Neuronal stem cell (in vitro differentiated cells): ENCODE measurements at regions not wholly inside any gene's neighbourhood (a gene's known extent, or its start where the extent isn't known, plus 50 kb on each side); places are given as distances from the start of the nearest gene placed in this dataset.

Experiments used
- DNase-seq: peaks from one replicate; pipeline ENCODE4 v3.0.0-alpha.2; 2013; ENCODE audit warnings: low spot score
- H2AFZ ChIP-seq: one replicate; pipeline ENCODE4 v1.6.1; 2013; ENCODE audit warnings: mild to moderate bottlenecking, low read length, inconsistent platforms
- H2AK5ac ChIP-seq: 2 replicates; pipeline ENCODE4 v1.6.1; 2013; ENCODE audit warnings: low read depth, mild to moderate bottlenecking, inconsistent platforms, low read length, moderate library complexity, mixed read lengths
- H2BK120ac ChIP-seq: 2 replicates; pipeline ENCODE4 v1.6.1; 2013; ENCODE audit warnings: low read depth, mild to moderate bottlenecking, inconsistent platforms, low read length, moderate library complexity, mixed read lengths
- H2BK12ac ChIP-seq: one replicate; pipeline ENCODE4 v1.6.1; 2013; ENCODE audit warnings: low read length, inconsistent platforms
- H2BK15ac ChIP-seq: 2 replicates; pipeline ENCODE4 v1.6.1; 2013; ENCODE audit warnings: mild to moderate bottlenecking, low read length, inconsistent platforms, mixed read lengths
- H2BK5ac ChIP-seq: one replicate; pipeline ENCODE4 v1.6.1; 2013; ENCODE audit warnings: inconsistent platforms, mild to moderate bottlenecking, low read length, moderate library complexity
- H3K14ac ChIP-seq: one replicate; pipeline ENCODE4 v1.6.1; 2013; ENCODE audit warnings: low read length, inconsistent platforms
- H3K18ac ChIP-seq: 2 replicates; pipeline ENCODE4 v1.6.1; 2013; ENCODE audit warnings: low read length, inconsistent platforms
- H3K23ac ChIP-seq: 2 replicates; pipeline ENCODE4 v1.6.1; 2013; ENCODE audit warnings: low read depth, mild to moderate bottlenecking, mixed read lengths, low read length, inconsistent platforms; ENCODE audit not compliant: poor library complexity
- H3K27ac ChIP-seq: replicated peaks from 3 replicates; pipeline ENCODE4 v1.5.1; 2013; ENCODE audit warnings: low read length, inconsistent platforms
- H3K27me3 ChIP-seq, 3 experiments: 2 replicates each; pipeline ENCODE4 v1.6.1; 2013; ENCODE audit warnings: low read length in 3 of 3, mild to moderate bottlenecking in 2 of 3, inconsistent platforms in 1 of 3, low read depth in 1 of 3, mixed read lengths in 1 of 3, moderate library complexity in 1 of 3; ENCODE audit not compliant: control insufficient read depth in 3 of 3, insufficient read depth in 3 of 3
- H3K36me3 ChIP-seq, 2 donors: replicated peaks in 1 of 2; 2 replicates each; pipeline ENCODE4 v1.6.1; 2013; ENCODE audit warnings: low read length in 2 of 2; ENCODE audit not compliant: control insufficient read depth in 2 of 2, insufficient read depth in 2 of 2
- H3K4ac ChIP-seq: 2 replicates; pipeline ENCODE4 v1.6.1; 2013; ENCODE audit warnings: inconsistent platforms, mild to moderate bottlenecking, low read length, moderate library complexity
- H3K4me1 ChIP-seq, 2 donors: 1 replicate in 1 of 2; 2 replicates in 1 of 2; pipeline ENCODE4 v1.6.1; 2013; ENCODE audit warnings: low read length in 2 of 2, low read depth in 1 of 2; ENCODE audit not compliant: control insufficient read depth in 2 of 2, insufficient read depth in 1 of 2
- H3K4me2 ChIP-seq: one replicate; pipeline ENCODE4 v1.6.1; 2013; ENCODE audit warnings: mild to moderate bottlenecking, low read length, inconsistent platforms; ENCODE audit not compliant: insufficient read depth, poor library complexity, severe bottlenecking
- H3K4me3 ChIP-seq, 2 donors: 2 replicates each; pipeline ENCODE4 v1.5.1; 2013; ENCODE audit warnings: low read length in 2 of 2, mild to moderate bottlenecking in 2 of 2, inconsistent platforms in 1 of 2, moderate library complexity in 1 of 2
- H3K79me1 ChIP-seq: one replicate; pipeline ENCODE4 v1.6.1; 2013; ENCODE audit warnings: low read depth, mild to moderate bottlenecking, inconsistent platforms, low read length, moderate library complexity
- H3K9ac ChIP-seq: one replicate; pipeline ENCODE4 v1.6.1; 2013; ENCODE audit warnings: mild to moderate bottlenecking, low read depth, low read length, inconsistent platforms; ENCODE audit not compliant: poor library complexity
- H3K9me3 ChIP-seq, 2 donors: replicated peaks in 1 of 2; 2 replicates each; pipeline versions ENCODE3 to v1.6.1; 2013; ENCODE audit warnings: low read length in 2 of 2, mild to moderate bottlenecking in 2 of 2, inconsistent platforms in 1 of 2, low read depth in 1 of 2, mixed read lengths in 1 of 2, moderate library complexity in 1 of 2; ENCODE audit not compliant: control insufficient read depth in 2 of 2, insufficient read depth in 1 of 2
- H4K8ac ChIP-seq: one replicate; pipeline ENCODE4 v1.6.1; 2013; ENCODE audit warnings: low read depth, mild to moderate bottlenecking, inconsistent platforms, low read length, moderate library complexity
- H4K91ac ChIP-seq: one replicate; pipeline ENCODE4 v1.6.1; 2013; ENCODE audit warnings: low read length, low read depth, mild to moderate bottlenecking, inconsistent platforms; ENCODE audit not compliant: poor library complexity
- WGBS, 2 donors: extraction: QIAGEN DNeasy Blood & Tissue Kit; methylation state at CpG; one replicate each; pipeline ENCODE4 v1.1.7; 2013; ENCODE audit warnings: missing lambda C conversion rate in 2 of 2, mixed read lengths in 1 of 2; ENCODE audit not compliant: insufficient read length in 2 of 2, insufficient replicate concordance in 1 of 2; ENCODE audit errors: extremely low coverage in 2 of 2; 5-methylcytosine and 5-hydroxymethylcytosine counted together

DNA sequence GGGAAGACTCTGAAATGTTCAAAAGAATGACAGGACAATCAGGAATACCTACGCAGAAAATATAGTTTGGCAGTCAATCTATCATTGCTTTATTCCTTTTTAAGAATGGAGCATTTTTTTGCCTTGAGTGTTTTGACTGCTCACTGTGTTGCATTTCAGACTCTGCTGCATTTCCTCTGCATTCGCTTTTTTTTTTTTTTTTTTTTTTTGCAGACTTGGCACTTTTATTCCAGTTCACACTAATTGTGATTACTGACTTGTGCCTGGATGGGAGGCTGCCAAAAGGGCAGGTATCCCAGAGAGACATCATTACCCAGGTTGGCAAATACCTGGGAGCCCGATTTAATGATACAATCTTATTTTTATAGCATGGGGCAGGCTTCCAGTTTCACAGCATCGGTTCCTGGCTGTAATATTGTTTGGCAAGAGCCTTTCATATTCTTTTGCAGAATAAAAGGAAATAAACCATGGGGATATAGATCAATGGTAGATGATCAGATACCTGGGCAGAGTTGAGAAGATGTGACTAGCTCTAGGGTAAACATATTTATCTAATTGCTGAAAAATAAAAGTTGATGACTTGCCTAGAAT, 1132.6 kb downstream of the MAT2B start:
- H2BK15ac ChIP-seq, result no peak overlapping the region

DNA sequence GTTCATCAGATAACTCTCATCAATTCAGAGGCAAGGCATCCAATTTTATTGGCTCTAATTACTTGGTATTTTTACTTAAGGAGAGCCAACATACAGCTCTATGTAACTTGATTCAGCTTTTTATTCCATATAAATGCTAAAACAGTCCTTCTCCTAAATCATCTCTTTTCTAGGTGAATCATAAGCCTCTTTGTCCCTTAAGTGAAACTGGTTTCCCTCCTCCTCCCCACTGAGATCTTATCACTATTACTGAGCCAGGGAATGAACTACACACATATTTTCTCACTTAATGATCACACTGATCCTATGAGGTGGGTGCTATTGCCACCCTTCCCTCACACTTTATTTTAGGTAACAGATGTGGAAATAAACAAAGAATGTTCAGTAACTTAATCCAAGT, 1143.8 kb downstream of the MAT2B start:
- Histone ChIP-seq H3K18ac (no peak overlapping the region), H3K4ac (no peak overlapping the region), H3K79me1 (no peaks in the 10 kb centered on the region), H4K8ac (no peak overlapping the region), H3K27me3 (no peaks in the 10 kb centered on the region), H3K4me3 (no peak overlapping the region), H3K9ac (no peak overlapping the region), H2BK15ac (no peak overlapping the region), H3K9me3 (no peaks in the 10 kb centered on the region), H3K14ac (no peak overlapping the region), H3K4me2 (no peak overlapping the region), H4K91ac (no peak overlapping the region), H3K27ac (no peak overlapping the region), H3K23ac (no peak overlapping the region), H2AK5ac (no peak overlapping the region), H2BK120ac (no peak overlapping the region), H2AFZ (no peak overlapping the region), H2BK12ac (no peak overlapping the region), H2BK5ac (no peak overlapping the region), H3K36me3 (no peaks in the 10 kb centered on the region), H3K4me1 (no peaks in the 10 kb centered on the region)
- no peak for DNase-seq

More for the DNA sequence above, 1132.6 kb downstream of the MAT2B start:
- Histone ChIP-seq H4K91ac (no peak overlapping the region), H3K79me1 (no peaks in the 10 kb centered on the region), H3K23ac (no peak overlapping the region), H2BK5ac (no peak overlapping the region), H2AFZ (no peak overlapping the region), H3K27me3 (no peaks in the 10 kb centered on the region), H3K4me1 (no peaks in the 10 kb centered on the region), H3K4me3 (no peak overlapping the region), H3K4ac (no peak overlapping the region), H2BK120ac (no peak overlapping the region), H4K8ac (no peak overlapping the region), H3K9ac (no peak overlapping the region), H3K9me3 (no peaks in the 10 kb centered on the region), H3K4me2 (no peak overlapping the region), H3K27ac (no peak overlapping the region), H3K18ac (no peak overlapping the region), H3K14ac (no peak overlapping the region), H3K36me3 (no peaks in the 10 kb centered on the region), H2BK12ac (no peak overlapping the region), H2AK5ac (no peak overlapping the region)
- DNase-seq, result no peak
- no CpG with 5 or more reads among the region's 4 CpGs for WGBS, 2 donors

DNA sequence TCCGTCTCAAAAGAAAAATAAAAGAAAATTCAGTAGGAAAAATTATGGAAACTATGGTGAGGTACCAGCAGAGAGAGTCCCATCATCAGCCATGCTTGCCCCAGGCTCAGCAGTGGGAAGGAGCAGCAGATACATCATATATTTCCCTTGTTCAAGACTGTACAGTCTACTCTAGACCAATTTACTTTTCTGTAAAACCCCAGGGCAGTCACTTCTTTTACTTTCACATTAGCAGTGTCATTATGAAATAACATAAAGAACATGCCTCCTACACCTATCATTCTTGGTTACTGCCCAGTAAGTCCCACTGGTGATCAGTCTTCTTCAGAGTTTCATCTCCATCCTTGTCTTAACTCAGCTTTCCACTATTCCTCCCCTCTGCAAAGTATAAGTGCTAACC, 1145.0 kb downstream of the MAT2B start:
- Histone ChIP-seq H2AFZ (no peak overlapping the region), H3K4me3 (no peak overlapping the region), H3K27ac (no peak overlapping the region), H2AK5ac (no peak overlapping the region), H3K4ac (no peak overlapping the region), H3K9me3 (no peaks in the 10 kb centered on the region), H2BK12ac (no peak overlapping the region), H3K79me1 (no peaks in the 10 kb centered on the region), H3K14ac (no peak overlapping the region), H2BK5ac (no peak overlapping the region), H3K36me3 (no peaks in the 10 kb centered on the region), H3K23ac (no peak overlapping the region), H4K8ac (no peak overlapping the region), H3K9ac (no peak overlapping the region), H3K27me3 (no peaks in the 10 kb centered on the region), H2BK120ac (no peak overlapping the region), H3K4me2 (no peak overlapping the region), H3K4me1 (no peaks in the 10 kb centered on the region), H2BK15ac (no peak overlapping the region), H3K18ac (no peak overlapping the region), H4K91ac (no peak overlapping the region)
- WGBS, 2 donors, result no CpG with 5 or more reads among the region's 1 CpG
- no peak for DNase-seq

DNA sequence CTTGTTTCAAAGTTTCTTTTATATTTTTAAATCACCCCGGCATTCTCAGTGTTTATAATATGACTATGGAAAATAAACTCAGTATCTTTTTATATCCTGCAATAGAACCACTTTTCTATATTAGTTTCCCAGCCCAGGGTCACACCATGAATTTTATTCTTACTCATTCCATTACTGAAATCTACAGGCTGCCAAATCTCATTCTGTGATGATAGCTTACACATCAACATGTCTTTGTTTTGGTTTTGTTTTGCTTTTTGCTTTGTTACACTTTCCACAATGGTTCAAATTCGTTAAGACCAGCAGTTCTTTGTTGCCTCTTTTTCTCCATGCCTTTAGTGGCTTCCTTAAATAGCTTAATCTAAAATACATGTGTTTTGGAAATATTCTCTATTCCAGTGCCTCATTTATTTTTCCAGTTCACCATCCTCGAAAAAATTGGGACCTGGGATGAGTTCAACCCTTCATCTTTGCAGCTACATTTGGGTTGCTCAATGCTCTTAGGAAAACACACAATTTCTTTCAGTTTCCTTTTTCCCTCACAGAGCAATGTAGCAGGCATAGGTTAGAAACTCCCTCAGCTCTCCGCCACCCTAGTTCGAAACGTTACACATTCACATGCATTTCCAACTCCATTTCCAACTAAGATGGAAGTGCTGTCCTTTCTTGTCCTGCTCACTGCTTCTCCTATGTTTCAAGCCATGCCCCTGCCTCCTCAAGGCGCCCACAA, 1146.3 kb downstream of the MAT2B start:
- Histone ChIP-seq H2BK120ac (no peak overlapping the region), H3K27me3 (no peaks in the 10 kb centered on the region), H3K23ac (no peak overlapping the region), H2AK5ac (no peak overlapping the region), H3K79me1 (no peaks in the 10 kb centered on the region), H3K4me1 (peaks cover 0 to 2% of the 10 kb centered on the region in 2 donors), H3K4me2 (no peak overlapping the region), H3K14ac (no peak overlapping the region), H2AFZ (no peak overlapping the region), H3K4ac (no peak overlapping the region), H4K91ac (no peak overlapping the region), H2BK15ac (no peak overlapping the region), H3K27ac (no peak overlapping the region), H3K4me3 (no peak overlapping the region), H4K8ac (no peak overlapping the region), H3K18ac (no peak overlapping the region), H2BK5ac (no peak overlapping the region), H2BK12ac (no peak overlapping the region), H3K9ac (no peak overlapping the region), H3K9me3 (no peaks in the 10 kb centered on the region), H3K36me3 (no peaks in the 10 kb centered on the region)
- no peak for DNase-seq
- no CpG with 5 or more reads among the region's 7 CpGs for WGBS, 2 donors
